ENCODE measurements at regions not wholly inside any gene's neighbourhood (a gene's known extent, or its start where the extent isn't known, plus 50 kb on each side); places are given as distances from the start of the nearest gene placed in this dataset.

- no peak for DNase-seq (ENCODE audit: low spot score)
These were observed 77.4 kb downstream of the NCOR2 start for GRCh38 chr12:124489915-124490583.

GRCh38 chr12:124489220-124489619, 78.2 kb downstream of the NCOR2 start:
- DNase-seq (ENCODE audit: low spot score), result no peak

DNA sequence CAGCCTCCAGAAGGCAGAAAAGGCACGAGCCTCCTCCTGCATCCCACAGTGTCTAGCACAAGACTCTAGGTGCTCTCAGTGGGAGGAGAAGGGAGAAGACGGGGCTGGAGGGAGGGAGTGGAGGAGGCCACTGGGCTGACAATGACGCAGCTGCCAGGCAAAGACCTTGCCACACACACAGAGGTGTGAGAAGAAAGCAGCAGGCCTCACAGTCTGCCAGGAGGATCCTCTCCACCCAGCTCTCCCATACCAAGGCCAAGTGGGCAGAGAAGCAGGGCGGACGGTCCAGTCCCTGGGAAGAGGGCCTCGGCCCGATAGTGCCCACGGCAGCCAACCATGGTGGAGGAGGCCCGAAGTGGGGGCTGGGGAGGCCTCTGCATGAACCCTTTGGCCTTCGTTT, 78.9 kb downstream of the NCOR2 start:
- no peak for DNase-seq (ENCODE audit: low spot score)

DNA sequence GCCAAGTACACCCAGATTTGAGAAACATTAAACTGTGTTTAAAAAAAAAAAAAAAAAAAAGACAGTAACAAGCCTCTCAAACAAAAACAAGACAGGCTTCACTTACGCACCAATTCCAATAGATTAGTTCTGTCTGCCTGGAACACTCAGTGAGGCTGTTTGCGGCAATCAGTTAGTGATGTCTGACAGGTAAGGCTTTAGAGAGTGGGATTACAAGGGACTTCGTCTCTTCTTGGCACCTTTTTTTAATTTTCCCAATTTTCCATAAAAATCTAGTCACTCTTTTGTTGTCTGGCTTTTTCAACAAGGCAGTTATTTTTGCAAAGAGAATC, 79.6 kb downstream of the NCOR2 start:
- no peak for DNase-seq (ENCODE audit: low spot score)

DNA sequence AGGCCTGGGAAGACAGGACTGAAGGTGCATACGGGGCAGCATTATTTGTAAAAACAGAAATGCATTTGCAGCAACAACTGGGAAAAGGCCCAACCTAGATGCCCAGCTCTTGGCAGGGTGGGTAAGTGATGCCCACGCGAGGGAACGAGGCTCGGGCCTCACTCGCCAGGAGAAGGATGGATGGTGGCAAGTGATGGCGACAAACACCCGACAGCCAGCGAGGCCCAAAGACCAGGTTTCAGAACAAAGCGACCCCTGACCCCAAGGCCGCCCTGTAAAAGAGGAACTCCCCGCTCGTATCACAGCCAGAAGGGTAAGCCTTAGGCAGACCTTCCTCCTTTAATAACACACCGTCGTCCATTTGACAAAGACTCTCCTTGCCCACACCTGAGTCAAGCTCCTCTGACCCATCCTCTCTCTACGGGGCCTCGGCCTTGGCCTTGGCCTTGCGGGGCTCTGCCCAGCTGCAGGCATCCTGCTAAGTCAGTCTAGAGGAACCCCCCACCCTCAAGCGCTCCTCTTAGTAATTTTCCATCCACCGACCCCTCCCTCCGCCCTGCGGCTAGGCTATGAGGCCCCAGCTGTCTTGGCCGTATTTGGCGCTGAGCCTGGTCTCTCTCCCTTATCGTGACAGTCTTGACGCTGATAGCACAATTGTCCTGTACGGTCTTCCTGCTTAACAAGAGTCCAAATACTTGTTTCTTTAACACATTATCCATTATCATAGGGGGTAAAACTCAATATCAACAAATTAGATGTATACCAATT, 80.2 kb downstream of the NCOR2 start:
- DNase-seq (ENCODE audit: low spot score), result no peak

GRCh38 chr12:124486346-124486963, 81.0 kb downstream of the NCOR2 start:
- no peak for DNase-seq (ENCODE audit: low spot score)

DNA sequence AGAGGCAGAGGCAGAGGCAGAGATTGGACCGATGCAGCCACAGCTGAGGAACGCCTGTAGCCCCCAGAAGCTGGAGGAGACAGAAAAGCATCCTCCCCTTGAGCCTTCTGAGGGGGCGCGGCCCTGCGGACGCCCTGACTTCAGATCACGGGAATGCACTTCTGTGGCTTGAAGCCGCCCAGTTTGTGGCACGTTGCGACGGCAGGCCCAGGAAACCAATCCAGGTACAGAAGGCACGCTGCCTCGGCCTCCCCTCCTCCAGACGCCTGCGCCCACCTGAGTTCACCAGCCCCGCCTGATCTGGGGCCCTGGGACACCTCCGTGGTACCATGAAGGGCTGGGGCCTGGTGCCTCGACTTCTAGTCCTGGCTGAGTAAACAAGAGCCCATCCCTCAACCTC, 82.0 kb downstream of the NCOR2 start:
- DNase-seq (ENCODE audit: low spot score), result no peak

GRCh38 chr12:124484526-124484953, 82.9 kb downstream of the NCOR2 start:
- no peak for DNase-seq (ENCODE audit: low spot score)

DNA sequence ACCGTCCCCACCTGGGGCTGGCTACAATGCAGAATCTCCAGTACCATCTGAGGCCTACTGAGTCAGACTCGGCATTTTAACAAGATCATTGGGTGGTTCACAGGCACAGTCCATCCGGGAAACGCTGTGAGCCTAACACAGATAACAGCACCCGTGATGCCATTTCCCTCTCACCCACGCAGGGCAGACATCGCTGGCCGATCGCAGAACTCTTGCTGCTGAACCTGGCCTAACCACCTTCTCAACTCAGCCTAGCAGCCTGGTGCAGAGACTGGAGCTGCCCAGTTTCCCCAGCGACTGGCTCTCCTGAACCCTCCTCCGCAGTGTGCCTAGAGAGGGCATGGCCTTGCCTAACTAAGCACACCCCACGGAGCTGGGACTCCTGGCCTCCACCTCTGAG, 83.3 kb downstream of the NCOR2 start:
- DNase-seq (ENCODE audit: low spot score), result no peak

DNA sequence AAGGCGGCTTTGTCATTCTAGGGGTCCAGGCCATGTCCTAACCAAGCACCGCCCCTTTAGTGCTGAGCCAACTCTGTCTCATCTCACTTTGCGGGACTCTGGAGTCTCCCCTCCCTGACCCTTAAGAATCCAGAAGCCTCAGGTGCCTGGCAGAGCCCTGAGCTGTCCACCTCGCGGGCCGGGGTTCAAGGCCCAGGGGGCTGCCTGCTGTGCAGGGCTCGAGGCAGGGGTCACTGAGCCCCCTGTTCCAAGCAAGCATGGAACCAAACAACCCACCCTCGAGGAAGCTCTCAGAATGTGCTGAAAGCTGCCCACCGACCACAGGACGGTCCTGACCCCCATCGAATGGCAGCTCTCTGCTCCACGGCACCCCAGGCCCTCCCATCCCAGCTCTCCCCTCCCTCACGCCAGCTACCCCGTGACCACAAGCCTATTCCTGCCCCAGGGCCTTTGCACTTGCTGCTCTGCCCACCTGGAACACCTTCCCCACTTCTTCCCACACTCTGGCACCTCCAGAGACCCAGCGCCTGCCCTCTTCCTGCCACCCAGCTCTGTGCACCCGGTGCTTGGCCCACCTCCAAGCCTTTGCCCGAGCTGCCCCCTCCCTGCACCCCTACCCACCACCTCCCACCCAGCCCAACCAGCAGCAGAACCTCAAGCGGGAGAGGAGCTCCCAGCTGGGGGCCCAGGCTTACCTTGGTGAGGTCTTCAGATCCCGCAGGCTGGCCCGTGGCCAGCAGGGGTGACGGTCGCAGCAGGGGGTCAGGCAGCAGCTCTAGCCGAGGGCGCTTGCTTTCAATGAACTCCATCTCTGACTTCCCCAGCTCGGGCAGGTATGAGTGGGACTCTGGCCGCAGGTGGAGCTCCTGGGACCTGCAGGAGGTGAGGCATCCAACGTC, 84.3 kb downstream of the NCOR2 start:
- no peak for DNase-seq (ENCODE audit: low spot score)

DNA sequence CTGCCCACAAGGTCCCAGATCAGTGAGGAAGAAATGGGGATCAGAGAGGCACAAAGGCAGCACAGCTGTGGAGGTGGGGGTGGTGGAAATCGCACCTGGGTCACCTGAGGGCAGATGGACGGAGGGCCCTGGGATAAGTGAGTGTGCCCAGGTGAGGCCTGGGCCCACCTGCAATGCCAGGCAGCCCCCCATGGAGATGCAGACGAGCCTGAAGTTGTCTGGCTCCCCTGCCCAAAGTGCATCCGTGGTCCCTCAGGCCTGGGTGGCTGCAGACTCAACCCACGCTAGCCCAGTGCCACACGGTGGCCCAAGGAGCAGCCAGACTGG, 84.9 kb downstream of the NCOR2 start:
- DNase-seq (ENCODE audit: low spot score), result no peak

GRCh38 chr12:124481772-124482566, 85.4 kb downstream of the NCOR2 start:
- DNase-seq (ENCODE audit: low spot score), result no peak

- no peak for DNase-seq (ENCODE audit: low spot score)
These were observed 86.1 kb downstream of the NCOR2 start for GRCh38 chr12:124481257-124481750.

- no peak for DNase-seq (ENCODE audit: low spot score)
These were observed 86.7 kb downstream of the NCOR2 start for GRCh38 chr12:124480469-124481256.

- DNase-seq (ENCODE audit: low spot score), result no peak
These were observed 87.5 kb downstream of the NCOR2 start for GRCh38 chr12:124479680-124480468.

GRCh38 chr12:124478985-124479645, 88.3 kb downstream of the NCOR2 start:
- DNase-seq (ENCODE audit: low spot score), result no peak

- no peak for DNase-seq (ENCODE audit: low spot score)
These were observed 89.0 kb downstream of the NCOR2 start for GRCh38 chr12:124478416-124478815.

GRCh38 chr12:124477107-124477915, 90.1 kb downstream of the NCOR2 start:
- no peak for DNase-seq (ENCODE audit: low spot score)
